ENCODE measurements at regions not wholly inside any gene's neighbourhood (a gene's known extent, or its start where the extent isn't known, plus 50 kb on each side); places are given as distances from the start of the nearest gene placed in this dataset.

GRCh38 chr2:172373076-172373475 lies 54.3 kb upstream of the ITGA6 start:
- DNase-seq, result no peak

GRCh38 chr2:172373766-172374165 lies 53.6 kb upstream of the ITGA6 start:
- DNase-seq, result no peak

GRCh38 chr2:172374318-172375240 lies 52.8 kb upstream of the ITGA6 start:
- no peak for DNase-seq

GRCh38 chr2:172375251-172375650 lies 52.1 kb upstream of the ITGA6 start:
- DNase-seq, result no peak

- DNase-seq, result no peak
Measured at GRCh38 chr2:172376016-172376415, 51.4 kb upstream of the ITGA6 start.

GRCh38 chr2:172376505-172377125 lies 50.8 kb upstream of the ITGA6 start:
- DNase-seq, result no peak

- no peak for DNase-seq
Measured at GRCh38 chr2:172377408-172377807, 50.0 kb upstream of the ITGA6 start.
